NCI-H2081 (cell line): ENCODE measurements at regions not wholly inside any gene's neighbourhood (a gene's known extent, or its start where the extent isn't known, plus 50 kb on each side); places are given as distances from the start of the nearest gene placed in this dataset.
"Not testable (repeated sequence)": the region's sequence is repeated elsewhere in the genome, so short reads cannot be mapped to it uniquely, and the experiment has no call there.

Experiments
- DNase-seq, 2 experiments: peaks; one replicate each; lab custom pipeline; 2025; lab: John Stamatoyannopoulos, UW

DNA sequence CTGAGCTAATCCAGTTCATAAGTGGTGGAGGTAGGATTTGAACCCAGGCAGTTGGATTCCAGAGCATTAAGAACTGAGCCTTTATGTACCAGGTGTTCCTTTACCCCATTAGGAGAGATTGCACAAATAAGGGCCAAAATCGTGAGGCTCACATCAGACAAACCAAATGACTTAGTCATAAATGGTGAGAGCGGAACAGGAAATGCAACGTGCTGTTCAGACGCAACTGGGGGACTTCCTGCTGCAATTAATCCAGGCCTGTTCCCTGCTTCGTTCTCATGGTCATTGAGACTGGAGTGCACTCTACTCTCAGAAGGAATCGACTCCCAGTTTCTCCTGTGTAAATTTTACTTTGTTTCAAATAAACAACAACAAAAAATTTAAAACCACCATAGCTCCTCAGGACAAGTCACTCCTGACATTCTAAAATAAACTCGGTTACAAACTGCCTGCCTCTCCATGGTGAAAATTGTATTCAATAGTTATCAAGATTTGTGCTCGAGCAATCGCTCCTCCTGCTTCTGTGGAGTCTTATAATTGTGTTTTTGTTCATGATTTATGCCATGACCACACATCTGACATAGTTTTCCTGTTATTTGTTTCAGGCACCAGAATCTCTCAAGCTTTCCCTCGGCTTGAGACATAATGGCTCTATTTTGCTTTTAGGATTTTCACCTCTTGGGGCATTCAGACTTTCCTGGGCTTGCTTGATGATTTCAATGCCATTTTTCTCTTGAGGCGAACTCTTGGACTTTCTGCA, 115.3 kb upstream of the BMPER start:
- DNase-seq, result peak in 1 of 2 experiments; percentile 21

DNA sequence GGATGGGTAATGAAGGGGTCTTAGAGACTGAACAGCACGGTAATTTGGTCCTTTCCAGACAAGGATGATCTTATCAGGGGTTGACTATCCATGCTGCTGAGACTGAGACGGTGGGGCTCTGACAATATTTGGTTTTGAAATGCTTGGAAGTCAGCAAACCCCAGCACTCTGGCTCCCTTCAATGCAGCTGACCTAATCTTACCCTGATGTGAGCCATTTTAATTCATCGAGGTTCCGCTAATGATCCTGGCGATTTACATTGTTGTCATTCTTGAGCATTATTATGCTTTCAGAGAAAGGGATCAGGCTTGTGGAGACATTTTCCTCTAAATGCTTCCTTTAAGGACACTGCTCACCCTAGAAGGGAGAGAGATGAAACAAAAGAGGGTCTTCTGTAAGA, 114.6 kb upstream of the BMPER start:
- no peak for DNase-seq

- DNase-seq, result no peak
These were observed 113.3 kb upstream of the BMPER start for GRCh38 chr7:33792041-33792440.

GRCh38 chr7:33792547-33793105, 112.7 kb upstream of the BMPER start:
- DNase-seq, result peak; percentile 69 to 90

- DNase-seq, result no peak
These were observed 111.7 kb upstream of the BMPER start for GRCh38 chr7:33793616-33794015.

DNA sequence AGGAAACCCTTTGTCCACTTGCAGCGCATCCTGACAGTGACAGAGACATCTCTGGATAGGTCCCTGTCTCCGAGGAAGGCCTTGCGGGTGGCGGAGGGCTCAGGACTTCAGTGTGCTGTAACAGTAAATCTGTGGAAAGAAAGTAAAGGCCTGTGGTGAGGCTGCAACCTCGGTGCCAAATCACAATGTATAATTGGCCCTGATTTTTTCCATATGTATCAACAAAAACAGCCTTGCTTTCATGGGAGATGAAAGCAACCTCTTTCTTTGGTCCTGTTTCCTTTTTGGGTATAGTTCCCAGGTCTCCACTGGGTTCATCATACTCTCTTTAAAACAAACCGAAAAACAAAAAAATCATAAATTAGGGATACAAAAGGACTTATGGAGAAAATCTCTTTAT, 110.9 kb upstream of the BMPER start:
- no peak for DNase-seq

- no peak for DNase-seq
These were observed 110.4 kb upstream of the BMPER start for GRCh38 chr7:33794959-33795358.

DNA sequence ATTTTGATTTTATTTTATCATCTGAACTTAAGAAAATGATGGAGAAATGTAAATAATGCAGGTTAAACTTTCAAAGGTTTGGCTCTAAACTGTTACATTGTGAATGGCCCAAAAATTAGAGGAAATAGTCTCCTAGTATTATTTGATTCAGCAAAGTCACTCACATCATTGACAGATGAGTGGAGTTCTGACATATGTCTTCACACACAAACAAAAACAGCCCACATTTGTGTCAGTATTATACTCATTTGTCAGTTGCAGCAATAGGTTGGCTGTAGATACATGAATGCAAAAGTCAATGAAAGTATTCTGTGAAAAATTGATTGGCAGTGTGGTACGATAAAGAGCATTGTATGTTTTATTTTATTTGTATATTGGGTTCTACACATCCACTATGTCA, 108.8 kb upstream of the BMPER start:
- DNase-seq, result no peak

DNA sequence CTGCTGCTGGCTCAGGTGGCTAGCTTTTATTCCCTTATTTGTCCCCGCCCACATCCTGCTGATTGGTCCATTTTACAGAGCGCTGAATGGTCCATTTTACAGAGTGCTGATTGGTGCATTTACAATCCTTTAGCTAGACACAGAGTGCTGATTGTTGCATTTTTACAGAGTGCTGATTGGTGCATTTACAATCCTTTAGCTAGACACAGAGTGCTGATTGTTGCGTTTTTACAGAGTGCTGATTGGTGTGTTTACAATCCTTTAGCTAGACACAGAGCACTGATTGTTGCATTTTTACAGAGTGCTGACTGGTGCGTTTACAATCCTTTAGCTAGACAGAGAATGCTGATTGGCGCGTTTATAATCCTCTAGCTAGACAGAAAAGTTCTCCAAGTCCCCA, 107.8 kb upstream of the BMPER start:
- not testable (repeated sequence) for DNase-seq

- no peak for DNase-seq
These were observed 106.5 kb upstream of the BMPER start for GRCh38 chr7:33798686-33799325.

GRCh38 chr7:33799766-33800165, 105.6 kb upstream of the BMPER start:
- DNase-seq, result no peak

- no peak for DNase-seq
These were observed 102.7 kb upstream of the BMPER start for GRCh38 chr7:33802600-33802999.

GRCh38 chr7:33804140-33804660, 101.1 kb upstream of the BMPER start:
- DNase-seq, result no peak

GRCh38 chr7:33805630-33806233, 99.6 kb upstream of the BMPER start:
- no peak for DNase-seq

- DNase-seq, result no peak
These were observed 98.8 kb upstream of the BMPER start for GRCh38 chr7:33806298-33807154.

DNA sequence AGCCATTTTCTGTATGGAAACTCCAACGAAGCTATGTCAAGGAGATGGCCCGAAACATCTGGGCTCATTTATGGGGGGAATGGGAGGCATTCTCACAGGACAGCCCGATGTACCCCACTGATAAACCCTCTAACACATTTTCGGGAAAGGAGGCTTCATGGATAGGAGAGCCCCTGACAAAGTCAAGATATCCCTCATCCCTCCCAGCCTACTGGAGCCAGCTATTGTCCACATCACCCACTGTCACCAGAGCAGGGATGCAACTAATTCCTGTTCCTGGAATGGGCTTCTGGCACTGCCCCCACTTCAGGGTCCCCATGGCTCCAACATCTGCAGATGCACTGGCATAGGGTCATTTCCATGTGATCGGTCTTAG, 98.2 kb upstream of the BMPER start:
- DNase-seq, result no peak

DNA sequence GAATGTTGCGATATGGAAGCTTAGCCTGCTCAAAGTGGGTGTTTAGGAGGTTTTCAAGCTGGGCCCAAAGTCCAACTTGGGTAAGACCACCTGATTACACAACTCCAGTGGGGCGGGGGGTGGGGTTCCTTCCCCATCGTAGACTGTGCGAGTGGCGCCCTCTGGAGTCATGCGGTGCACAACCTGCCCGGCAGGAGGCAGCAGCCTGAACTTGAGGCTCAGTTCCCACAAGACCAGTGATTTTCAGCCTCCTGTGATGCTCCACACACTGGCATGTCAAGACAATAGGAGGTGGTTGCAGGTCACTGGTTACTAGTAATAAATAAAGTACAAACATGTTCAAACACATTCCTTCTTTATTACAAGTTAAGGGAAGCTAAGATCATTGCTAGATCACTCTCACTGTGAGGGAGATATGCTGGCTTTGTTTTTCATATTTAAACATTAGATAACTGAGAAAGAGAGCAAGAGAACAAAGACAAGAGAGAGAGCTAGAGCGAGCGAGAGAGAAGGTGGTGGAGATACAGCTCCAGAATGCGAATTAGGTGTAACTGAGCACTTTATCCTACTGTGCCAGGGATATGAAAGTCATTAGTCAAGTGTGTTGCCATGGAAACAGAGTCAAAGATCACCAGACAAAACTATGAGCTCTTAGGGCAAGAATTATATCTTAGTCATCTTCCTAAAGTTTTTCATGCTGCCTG, 97.4 kb upstream of the BMPER start:
- peak in 1 of 2 experiments; percentile 24 for DNase-seq

GRCh38 chr7:33809228-33809627, 96.1 kb upstream of the BMPER start:
- no peak for DNase-seq

DNA sequence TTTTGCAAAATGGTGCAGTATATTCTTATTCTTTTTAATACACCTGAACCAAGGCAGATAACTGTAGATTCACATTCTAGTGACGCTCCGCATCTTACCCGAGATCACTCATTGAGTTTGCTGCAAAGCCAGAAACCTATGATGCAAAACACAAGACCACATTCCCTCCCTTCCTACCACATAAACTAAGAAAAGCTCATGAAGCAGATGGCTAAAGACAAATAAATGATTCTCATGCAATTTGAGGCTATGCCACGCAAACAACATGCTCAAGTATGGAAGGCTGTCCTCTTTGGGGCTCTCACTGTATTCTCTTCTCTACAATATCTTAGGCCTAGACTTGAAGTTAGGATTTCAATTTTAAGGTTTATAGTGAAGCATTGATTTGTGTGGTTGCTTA, 95.0 kb upstream of the BMPER start:
- no peak for DNase-seq

DNA sequence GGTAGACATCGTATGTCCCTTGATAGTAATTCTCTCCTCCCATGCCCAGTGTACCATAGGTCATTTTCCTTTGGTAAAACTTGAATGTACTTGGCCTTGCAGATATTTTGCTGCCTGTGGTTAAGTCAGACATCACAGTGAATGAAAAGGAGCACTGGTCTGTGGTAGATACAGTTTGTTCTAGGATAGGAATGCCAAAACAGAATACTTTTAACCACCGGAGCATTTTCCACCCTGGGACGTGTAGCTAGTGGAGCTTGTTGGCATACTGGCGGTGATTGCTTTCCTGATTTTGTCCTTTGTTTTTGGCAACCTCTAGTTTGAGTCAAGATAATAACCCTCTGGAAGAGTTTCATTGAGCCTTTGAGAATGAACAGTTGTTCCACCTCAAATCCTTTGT, 92.0 kb upstream of the BMPER start:
- DNase-seq, result no peak

- DNase-seq, result no peak
These were observed 90.9 kb upstream of the BMPER start for GRCh38 chr7:33814400-33814799.
